GM20000 (cell line): ENCODE measurements at regions not wholly inside any gene's neighbourhood (a gene's known extent, or its start where the extent isn't known, plus 50 kb on each side); places are given as distances from the start of the nearest gene placed in this dataset.

ENCODE experiments used
- DNase-seq: peaks from one replicate; pipeline ENCODE4 v3.0.0; 2012; ENCODE audit warnings: low spot score
- CTCF ChIP-seq: IDR thresholded peaks from 2 replicates; pipeline ENCODE4 v1.5.1; 2012; ENCODE audit warnings: mild to moderate bottlenecking, control low read depth; ENCODE audit errors: extremely low read depth, missing control alignments

GRCh38 chr3:154588831-154589230 is 158.8 kb upstream of the GPR149 start:
- no peak for DNase-seq
- TF ChIP-seq CTCF, result no peak

DNA sequence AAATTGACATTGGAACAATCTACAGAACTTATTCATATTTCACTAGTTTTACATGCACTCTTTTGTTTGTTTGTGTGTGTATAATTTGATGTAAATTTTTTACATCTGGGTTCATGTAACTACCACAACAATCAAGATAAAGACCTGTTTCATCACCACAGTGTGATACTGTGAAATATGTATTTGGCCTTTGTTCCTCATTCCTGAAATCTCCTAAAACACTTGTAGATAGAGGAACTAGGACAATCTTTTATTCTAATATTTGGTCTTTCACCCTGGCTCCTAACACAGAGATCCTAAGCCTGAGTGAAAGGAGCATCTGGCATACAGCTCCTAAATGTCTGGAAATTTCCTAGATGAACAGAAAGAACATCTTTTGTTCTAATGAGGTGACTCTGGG is 155.0 kb upstream of the GPR149 start:
- no peak for DNase-seq
- TF ChIP-seq CTCF, result no peak

- no peak for DNase-seq
- no peak for TF ChIP-seq CTCF
Observed at GRCh38 chr3:154584041-154584440, 154.1 kb upstream of the GPR149 start.

- DNase-seq, result no peak
- no peak for TF ChIP-seq CTCF
Observed at GRCh38 chr3:154583086-154583634, 153.2 kb upstream of the GPR149 start.

DNA sequence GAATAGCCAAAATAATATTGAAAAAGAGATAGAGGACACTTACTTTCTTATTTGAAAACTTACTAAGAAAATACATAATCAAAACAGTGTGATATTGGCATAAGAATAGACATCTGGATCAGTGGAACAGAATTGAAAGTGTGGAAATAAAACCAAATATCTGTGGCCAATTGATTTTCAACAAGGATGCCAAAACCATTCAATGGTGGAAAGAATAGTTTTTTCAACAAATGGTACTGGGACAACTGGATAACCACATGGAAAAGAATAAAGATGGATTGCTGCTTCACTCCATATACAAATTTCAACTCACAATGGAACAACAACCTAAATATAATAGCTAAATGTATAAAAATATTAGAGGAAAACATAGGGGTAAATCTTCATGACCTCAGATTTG is 152.5 kb upstream of the GPR149 start:
- no peak for DNase-seq
- no peak for TF ChIP-seq CTCF

DNA sequence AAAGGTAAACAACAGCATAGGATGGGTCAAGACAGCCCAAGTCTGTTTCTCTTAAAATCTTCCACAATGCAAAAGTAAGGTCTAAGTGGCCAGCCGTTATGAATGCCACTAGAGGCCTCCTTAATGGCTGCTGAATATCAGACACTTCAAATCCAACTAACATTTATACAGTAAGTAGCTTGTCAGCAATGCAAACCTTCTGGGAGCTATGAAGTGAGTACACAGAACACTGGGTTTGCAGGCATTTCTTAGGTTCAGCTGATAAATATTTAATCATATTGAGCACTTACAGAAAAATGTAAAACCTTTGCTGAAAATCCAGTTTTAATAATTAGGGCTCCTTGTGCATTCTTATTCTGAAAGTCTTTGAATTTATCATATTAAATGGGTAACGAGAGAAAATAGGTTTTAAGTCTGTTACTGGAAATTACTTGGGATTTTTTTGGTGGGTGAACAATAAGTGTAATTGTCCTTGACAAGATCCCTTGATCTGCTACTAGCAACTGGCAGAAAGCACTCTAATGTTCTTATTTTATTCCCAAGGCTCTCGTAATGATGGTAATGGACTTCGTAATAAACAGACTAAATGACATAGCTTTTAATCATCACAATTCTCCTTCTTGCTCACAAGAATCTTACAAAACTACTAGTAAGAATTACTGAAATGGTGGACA is 141.7 kb upstream of the GPR149 start:
- no peak for DNase-seq
- TF ChIP-seq CTCF, result no peak

- DNase-seq, result no peak
- no peak for TF ChIP-seq CTCF
Observed at GRCh38 chr3:154568064-154568463, 138.1 kb upstream of the GPR149 start.
